ENCODE measurements at regions not wholly inside any gene's neighbourhood (a gene's known extent, or its start where the extent isn't known, plus 50 kb on each side); places are given as distances from the start of the nearest gene placed in this dataset.
A peak's percentile ranks its signal among the peaks of the same experiment; 100 is the strongest.

DNA sequence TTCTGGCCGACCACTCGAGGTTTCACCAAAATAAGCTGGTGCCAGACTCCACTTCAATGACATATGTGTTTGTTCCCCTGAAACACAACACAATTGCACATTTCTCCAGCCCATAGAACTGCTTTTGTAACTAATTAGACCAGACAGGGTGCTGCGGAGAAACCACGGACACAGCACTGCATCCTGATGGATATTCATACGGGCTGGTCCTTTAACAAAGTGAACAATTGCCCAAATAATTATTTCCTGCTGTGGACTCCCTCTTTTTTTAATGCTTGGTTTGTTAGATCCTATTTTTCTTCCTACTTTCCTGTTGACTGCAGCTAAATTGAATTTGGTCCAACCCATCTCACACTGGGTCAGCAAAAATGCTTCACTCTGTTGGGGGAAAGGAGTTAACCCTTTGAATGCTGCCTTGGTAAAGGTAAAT lies 198.6 kb upstream of the BMPER start:
- peaks cover 3% of the 10 kb centered on the region for H3K9me3 Mint-ChIP-seq (ENCODE audit: unreplicated experiment)
- H3K4me3 Mint-ChIP-seq (ENCODE audit: unreplicated experiment): no peak overlapping the region
- peak overlapping the region; percentile 19 for H3K27ac Mint-ChIP-seq (ENCODE audit: unreplicated experiment)
- TF ChIP-seq, protein P1, sequence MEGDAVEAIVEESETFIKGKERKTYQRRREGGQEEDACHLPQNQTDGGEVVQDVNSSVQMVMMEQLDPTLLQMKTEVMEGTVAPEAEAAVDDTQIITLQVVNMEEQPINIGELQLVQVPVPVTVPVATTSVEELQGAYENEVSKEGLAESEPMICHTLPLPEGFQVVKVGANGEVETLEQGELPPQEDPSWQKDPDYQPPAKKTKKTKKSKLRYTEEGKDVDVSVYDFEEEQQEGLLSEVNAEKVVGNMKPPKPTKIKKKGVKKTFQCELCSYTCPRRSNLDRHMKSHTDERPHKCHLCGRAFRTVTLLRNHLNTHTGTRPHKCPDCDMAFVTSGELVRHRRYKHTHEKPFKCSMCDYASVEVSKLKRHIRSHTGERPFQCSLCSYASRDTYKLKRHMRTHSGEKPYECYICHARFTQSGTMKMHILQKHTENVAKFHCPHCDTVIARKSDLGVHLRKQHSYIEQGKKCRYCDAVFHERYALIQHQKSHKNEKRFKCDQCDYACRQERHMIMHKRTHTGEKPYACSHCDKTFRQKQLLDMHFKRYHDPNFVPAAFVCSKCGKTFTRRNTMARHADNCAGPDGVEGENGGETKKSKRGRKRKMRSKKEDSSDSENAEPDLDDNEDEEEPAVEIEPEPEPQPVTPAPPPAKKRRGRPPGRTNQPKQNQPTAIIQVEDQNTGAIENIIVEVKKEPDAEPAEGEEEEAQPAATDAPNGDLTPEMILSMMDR (IDR thresholded peaks at IDR 0.05; ENCODE audit: partially characterized antibody, unreplicated experiment): no peak
- H3K4me1 Mint-ChIP-seq (ENCODE audit: low read depth, unreplicated experiment): peaks cover 14% of the 10 kb centered on the region
- no peak for DNase-seq
- H3K27me3 Mint-ChIP-seq (ENCODE audit: unreplicated experiment): peaks cover 2% of the 10 kb centered on the region
- peaks cover 8% of the 10 kb centered on the region for H3K36me3 Mint-ChIP-seq (ENCODE audit: unreplicated experiment)

DNA sequence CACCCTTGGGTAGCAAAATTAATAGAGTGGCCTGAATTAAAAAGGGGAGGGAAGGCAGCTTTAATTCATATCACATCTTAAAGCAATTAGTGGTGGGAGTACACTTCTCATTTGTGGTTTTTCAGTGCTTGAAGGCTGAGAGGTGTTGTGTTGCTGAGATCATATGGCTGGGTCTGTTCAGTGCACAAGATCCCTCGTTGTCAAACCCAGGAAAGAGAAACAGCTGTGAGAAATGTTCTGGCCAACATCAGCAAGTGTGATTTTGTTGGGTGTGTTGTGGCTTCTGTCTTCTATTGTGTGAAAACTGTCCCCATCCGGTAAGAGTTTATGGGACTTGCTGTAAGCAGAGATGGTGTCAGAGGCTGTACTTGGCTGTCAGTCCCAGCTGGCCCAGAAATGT lies 197.9 kb upstream of the BMPER start:
- TF ChIP-seq, protein P1 (IDR thresholded peaks at IDR 0.05; ENCODE audit: partially characterized antibody, unreplicated experiment): no peak
- Mint-ChIP-seq H3K4me3 (ENCODE audit: unreplicated experiment) (no peak overlapping the region), H3K36me3 (ENCODE audit: unreplicated experiment) (peaks cover 2% of the 10 kb centered on the region), H3K27me3 (ENCODE audit: unreplicated experiment) (peaks cover 2% of the 10 kb centered on the region), H3K9me3 (ENCODE audit: unreplicated experiment) (peaks cover 3% of the 10 kb centered on the region), H3K27ac (ENCODE audit: unreplicated experiment) (no peak overlapping the region), H3K4me1 (ENCODE audit: low read depth, unreplicated experiment) (peaks cover 17% of the 10 kb centered on the region)
- DNase-seq: no peak

DNA sequence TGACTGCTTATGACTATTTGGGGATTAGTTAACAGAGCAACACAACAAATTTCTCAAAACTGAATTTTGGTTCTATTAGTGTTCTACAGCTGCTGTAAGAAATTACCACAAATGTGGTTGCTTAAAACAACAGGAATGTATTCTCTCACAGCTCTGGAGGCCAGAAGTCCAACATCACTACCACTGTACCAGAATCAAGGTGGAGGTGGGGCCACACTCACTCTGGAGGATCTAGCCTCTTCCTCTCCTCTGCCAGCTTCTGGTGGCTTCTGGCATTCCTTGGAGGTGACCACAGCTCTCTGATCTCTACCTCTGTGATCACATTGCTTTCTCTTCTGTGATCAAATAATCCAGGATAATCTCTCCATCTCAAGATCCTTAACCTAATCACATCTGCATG lies 194.7 kb upstream of the BMPER start:
- Mint-ChIP-seq H3K27me3 (ENCODE audit: unreplicated experiment) (no peaks in the 10 kb centered on the region), H3K9me3 (ENCODE audit: unreplicated experiment) (peaks cover 3% of the 10 kb centered on the region), H3K4me1 (ENCODE audit: low read depth, unreplicated experiment) (peaks cover 18% of the 10 kb centered on the region), H3K4me3 (ENCODE audit: unreplicated experiment) (no peak overlapping the region), H3K36me3 (ENCODE audit: unreplicated experiment) (no peaks in the 10 kb centered on the region), H3K27ac (ENCODE audit: unreplicated experiment) (no peak overlapping the region)
- TF ChIP-seq, protein P1 (IDR thresholded peaks at IDR 0.05; ENCODE audit: partially characterized antibody, unreplicated experiment): no peak
- no peak for DNase-seq

DNA sequence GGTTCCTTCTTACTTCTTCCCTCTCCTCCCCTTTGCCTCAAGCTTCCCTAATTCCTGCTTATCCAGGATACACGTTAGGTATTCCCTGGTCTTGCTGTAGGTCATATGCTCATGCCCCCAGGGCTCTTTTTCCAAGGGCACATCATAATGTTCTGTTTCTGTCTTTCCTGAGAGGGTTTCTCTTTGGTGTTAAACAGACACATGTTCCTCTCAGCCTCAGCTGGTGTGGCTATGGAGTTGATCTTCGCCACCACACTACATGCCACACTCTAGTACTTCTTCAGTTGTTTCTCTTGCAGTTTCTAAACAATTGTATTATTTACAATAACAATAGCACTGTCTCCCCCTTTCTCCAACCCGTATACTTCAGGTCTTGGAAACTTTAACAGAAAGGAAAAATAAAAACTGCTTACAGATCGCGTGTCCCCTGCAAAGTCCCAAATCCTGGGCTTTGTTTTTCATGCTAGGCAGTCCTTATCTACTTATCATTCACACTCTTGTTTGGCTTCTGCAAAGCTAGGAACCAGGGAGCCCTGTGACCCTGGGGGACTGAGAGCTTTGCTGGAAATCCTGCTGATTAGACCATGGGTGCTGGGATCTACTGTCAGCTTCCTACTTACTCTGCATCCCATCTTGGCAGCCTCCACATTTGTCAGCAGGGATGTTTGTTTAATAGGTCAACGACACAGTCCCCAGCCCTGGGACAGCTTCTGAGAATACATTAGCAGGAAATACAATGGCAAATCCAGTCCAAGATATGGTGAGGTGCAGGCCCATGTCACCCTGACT lies 193.9 kb upstream of the BMPER start:
- peaks cover 18% of the 10 kb centered on the region for H3K4me1 Mint-ChIP-seq (ENCODE audit: low read depth, unreplicated experiment)
- H3K9me3 Mint-ChIP-seq (ENCODE audit: unreplicated experiment): no peaks in the 10 kb centered on the region
- DNase-seq: no peak
- H3K4me3 Mint-ChIP-seq (ENCODE audit: unreplicated experiment): no peak overlapping the region
- TF ChIP-seq, protein P1 (IDR thresholded peaks at IDR 0.05; ENCODE audit: partially characterized antibody, unreplicated experiment): no peak
- H3K27me3 Mint-ChIP-seq (ENCODE audit: unreplicated experiment): no peaks in the 10 kb centered on the region
- H3K36me3 Mint-ChIP-seq (ENCODE audit: unreplicated experiment): no peaks in the 10 kb centered on the region
- H3K27ac Mint-ChIP-seq (ENCODE audit: unreplicated experiment): peak overlapping the region; percentile 21

DNA sequence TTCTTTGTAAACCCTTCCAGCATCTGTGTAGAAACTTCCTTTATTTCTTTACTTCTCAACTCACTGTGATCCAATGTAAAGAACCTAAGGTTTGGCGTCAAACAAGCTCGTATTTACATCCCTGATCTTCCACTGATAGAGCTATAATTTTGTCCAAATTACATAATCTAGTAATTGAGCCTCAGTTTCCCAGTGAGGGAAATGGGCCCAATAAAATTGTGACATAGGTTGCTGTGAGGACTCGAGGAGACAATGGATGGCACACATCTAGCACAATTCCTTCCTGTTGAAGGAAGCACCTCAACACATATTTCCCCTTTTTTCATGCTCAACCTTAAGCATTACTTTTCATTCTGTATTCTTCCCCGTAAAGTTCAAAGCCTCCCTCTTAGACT lies 193.3 kb upstream of the BMPER start:
- DNase-seq: no peak
- Mint-ChIP-seq H3K27me3 (ENCODE audit: unreplicated experiment) (no peaks in the 10 kb centered on the region), H3K4me3 (ENCODE audit: unreplicated experiment) (no peak overlapping the region), H3K36me3 (ENCODE audit: unreplicated experiment) (no peaks in the 10 kb centered on the region), H3K9me3 (ENCODE audit: unreplicated experiment) (no peaks in the 10 kb centered on the region), H3K27ac (ENCODE audit: unreplicated experiment) (no peak overlapping the region), H3K4me1 (ENCODE audit: low read depth, unreplicated experiment) (peaks cover 16% of the 10 kb centered on the region)
- TF ChIP-seq, protein P1 (IDR thresholded peaks at IDR 0.05; ENCODE audit: partially characterized antibody, unreplicated experiment): no peak
